NCI-H2171 treated with DMSO at 0.1 percent for 48 hours (cell line): ENCODE measurements at regions not wholly inside any gene's neighbourhood (a gene's known extent, or its start where the extent isn't known, plus 50 kb on each side); places are given as distances from the start of the nearest gene placed in this dataset.
A peak's percentile ranks its signal among the peaks of the same experiment; 100 is the strongest.
"Not testable (repeated sequence)": the region's sequence is repeated elsewhere in the genome, so short reads cannot be mapped to it uniquely, and the experiment has no call there.

Experiments used
- DNase-seq: peaks from one replicate; lab custom pipeline; 2025; lab: John Stamatoyannopoulos, UW

DNA sequence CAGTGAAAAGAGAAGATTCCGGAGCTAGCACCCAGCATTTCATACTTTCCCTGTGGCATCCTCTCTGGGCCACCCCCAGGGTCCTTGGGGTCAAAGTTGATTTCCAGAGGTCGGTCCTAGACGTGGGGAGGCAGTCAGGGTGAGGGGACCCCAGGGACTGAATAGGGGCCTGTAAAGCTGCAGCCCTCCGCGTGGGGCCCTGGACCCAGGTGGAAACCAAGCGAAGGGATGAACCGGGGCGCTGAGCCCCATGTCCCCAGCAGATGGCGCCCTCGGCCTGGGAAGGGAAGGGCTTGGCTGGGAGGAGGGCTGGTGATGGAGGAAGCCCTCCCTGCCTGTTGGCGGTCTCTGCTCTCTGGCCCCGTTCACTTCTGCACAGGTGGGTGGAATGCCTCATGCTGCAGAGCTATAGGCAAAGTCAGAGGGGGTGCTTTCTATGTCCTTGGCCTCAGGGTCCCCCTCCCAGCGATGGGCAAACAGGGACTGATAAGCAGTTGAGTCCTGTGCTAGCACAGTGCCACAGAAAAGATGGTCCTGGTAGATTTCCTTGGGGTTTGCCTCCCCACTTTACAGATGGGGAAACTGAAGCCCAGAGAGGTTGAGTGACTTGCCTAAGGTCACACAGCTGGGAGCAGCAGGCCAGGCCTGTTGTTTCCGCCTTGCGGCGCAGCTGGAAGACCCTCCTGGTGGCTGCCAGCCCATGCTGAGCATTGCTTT is 163.4 kb upstream of the CIBAR2 start:
- DNase-seq = peak; percentile 86

- DNase-seq = no peak
Observed at GRCh38 chr16:85276258-85276657, 164.0 kb upstream of the CIBAR2 start.

- peak; percentile 72 for DNase-seq
Observed at GRCh38 chr16:85276721-85277120, 164.4 kb upstream of the CIBAR2 start.

GRCh38 chr16:85278839-85279238 is 166.6 kb upstream of the CIBAR2 start:
- no peak for DNase-seq

- DNase-seq = no peak
Observed at GRCh38 chr16:85279402-85279801, 167.1 kb upstream of the CIBAR2 start.

GRCh38 chr16:85279825-85280545 is 167.7 kb upstream of the CIBAR2 start:
- DNase-seq = peak; percentile 86

DNA sequence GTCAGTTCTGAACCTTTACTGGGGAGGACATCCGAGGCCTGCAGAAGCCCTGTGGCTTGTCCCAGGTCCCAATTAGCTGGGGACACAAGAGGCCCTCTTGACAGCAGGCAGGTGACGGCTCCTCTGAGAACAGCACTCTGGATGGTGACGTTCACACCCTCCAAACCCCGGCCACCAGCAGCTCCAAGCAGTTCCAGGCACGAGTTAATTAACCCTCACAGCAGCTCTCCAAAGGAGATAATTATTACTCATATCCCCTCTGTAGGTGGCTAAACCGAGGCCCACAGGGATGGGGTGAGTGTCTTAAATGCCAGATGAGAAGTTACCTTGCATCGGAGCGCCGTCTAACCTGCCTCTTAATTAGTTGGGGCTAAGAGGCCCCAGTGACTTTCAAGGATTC is 168.9 kb upstream of the CIBAR2 start:
- peak; percentile 58 for DNase-seq

DNA sequence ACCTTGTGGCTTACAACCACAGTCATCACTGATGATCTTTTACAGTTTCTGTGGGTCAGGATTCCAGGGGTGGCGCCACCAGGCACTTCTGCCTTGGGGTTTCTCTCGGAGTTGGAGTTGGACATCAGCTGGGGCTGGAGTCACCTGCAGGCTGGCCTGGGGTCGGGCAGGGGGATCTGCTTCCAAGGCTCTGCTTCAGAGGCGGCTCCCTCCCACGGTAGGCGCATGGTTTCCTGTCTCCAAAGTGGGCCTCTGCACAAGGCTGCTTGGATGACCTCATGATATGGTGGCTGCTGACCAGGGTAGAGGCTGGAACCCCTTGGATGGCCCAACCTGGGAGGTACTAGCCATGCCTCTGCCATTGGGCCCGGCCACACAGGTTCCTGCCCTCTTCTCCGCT is 170.6 kb upstream of the CIBAR2 start:
- no peak for DNase-seq

DNA sequence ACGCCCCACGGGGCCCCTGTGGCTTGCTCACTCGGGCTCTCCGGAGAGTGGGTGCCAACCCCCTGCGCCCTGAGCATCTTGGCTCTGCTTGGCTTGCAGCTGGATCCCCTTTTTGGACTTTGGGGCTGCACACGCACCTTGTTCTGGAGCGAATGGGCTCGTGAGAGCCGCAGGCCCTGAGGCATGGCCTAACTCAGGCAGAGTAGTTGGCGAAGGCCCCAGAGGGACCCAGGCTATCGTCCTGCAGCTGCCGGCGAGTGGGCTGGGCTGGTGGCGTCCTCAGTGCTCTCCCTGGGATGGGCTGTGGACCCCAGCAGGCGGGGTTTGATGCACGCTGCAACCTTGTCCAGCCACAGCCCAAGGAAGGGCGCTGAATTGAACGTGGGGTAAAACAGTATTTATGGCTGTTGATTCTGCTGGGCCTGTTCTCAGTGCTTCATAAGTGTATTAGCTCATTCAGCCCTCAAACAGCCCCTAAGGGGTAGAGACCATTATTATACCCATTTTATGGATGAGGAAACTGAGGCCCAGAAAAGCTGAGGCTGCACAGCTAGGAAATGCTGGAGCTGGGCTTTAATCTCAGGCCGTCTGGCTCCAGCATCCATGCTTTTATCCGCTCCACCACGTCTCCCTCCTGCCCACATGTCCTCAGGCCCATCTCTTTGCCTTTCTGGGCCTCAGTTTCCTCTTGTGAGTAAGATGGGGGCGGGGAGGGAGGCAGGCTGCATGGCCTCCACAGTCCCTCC is 171.2 kb upstream of the CIBAR2 start:
- no peak for DNase-seq

- DNase-seq = peak; percentile 89
Observed at GRCh38 chr16:85284141-85284817, 172.0 kb upstream of the CIBAR2 start.

DNA sequence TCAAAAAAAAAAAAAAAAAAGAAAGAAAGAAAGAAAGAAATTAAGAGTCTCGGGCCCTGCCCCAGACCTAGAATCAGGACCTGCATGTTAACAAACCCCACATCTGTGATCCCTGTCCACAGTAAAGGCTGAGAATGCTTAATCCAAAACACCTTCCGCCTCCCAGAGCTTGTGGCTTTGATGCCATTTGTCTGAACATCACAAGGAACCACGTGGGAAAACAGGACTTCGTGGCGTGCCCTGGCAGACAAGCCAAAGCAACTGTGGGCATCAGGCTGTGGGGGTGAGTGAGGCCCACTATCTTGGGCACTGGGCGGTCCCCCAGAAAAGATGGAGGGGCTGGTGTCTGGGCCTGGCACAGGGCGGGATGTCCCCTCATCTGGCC is 173.4 kb upstream of the CIBAR2 start:
- DNase-seq = no peak

- DNase-seq = peak; percentile 69
Observed at GRCh38 chr16:85286066-85286831, 174.0 kb upstream of the CIBAR2 start.

GRCh38 chr16:85286951-85287814 is 174.9 kb upstream of the CIBAR2 start:
- peak; percentile 95 for DNase-seq

DNA sequence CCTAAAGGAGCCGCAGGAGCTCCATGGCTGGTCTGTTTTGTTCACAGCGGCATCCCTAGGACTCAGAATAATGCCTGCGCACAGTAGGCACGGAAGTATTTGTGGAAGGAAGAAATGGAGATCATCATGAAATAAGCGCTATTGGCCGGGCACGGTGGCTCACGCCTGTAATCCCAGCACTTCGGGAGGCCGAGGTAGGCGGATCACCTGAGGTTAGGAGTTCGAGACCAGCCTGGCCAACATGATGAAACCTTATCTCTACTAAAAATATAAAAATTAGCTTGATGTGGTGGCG is 175.5 kb upstream of the CIBAR2 start:
- DNase-seq = not testable (repeated sequence)

GRCh38 chr16:85288341-85288868 is 176.1 kb upstream of the CIBAR2 start:
- no peak for DNase-seq

DNA sequence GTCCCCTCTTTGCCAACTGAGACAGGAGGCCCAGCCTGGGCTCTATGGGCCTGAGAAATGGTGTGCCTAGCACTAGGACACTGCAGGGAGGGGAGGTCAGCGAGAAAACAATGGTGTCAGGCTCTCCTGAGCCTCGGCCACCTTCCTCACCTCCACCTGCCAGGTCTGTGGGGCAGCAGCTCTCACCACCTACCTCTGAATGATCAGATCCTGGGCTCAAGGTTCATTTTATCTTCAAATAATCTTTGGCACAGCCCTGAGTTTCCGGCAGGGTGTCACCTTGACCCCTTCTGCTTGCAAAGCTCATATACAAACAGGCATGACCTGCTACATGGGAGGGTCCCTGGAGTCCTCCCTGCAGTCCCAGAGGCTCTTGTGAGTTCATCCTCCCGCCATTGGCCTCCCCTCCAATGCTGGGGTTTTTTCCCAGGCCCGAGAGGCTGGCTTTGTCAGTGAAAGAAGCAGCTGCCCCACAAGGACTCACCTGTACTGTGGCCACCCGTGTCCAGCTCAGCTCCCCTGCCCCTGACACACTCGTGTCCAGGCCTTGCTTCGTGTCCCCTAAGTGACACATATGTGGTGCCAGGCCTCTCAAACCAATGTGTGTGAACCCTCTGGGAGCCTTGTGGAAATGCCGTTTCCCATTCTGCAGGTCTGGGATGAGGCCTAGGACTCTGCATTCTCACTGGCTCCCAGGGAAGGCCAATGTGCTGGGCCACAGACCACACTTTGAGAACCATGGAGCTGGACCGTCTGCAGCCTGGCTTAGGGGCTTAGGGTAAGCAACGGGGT is 176.8 kb upstream of the CIBAR2 start:
- DNase-seq = no peak

GRCh38 chr16:85289760-85290625 is 177.7 kb upstream of the CIBAR2 start:
- DNase-seq = no peak

- no peak for DNase-seq
Observed at GRCh38 chr16:85290626-85291301, 178.5 kb upstream of the CIBAR2 start.
